ENCODE measurements at regions not wholly inside any gene's neighbourhood (a gene's known extent, or its start where the extent isn't known, plus 50 kb on each side); places are given as distances from the start of the nearest gene placed in this dataset.

- FAIRE-seq (no peak), DNase-seq (ENCODE audit: low read depth) (no peak)
These were observed 127.6 kb upstream of the NPAS2 start for GRCh38 chr2:100692381-100692780.

GRCh38 chr2:100692906-100693305, 127.0 kb upstream of the NPAS2 start:
- H3K4me3 Mint-ChIP-seq (ENCODE audit: unreplicated experiment), result no peak overlapping the region
- Histone ChIP-seq H3K9ac (ENCODE audit: low read length) (no peak overlapping the region), H3K27ac (ENCODE audit: low read depth, low read length) (no peak overlapping the region), H3K36me3 (ENCODE audit: insufficient read depth, low read length) (no peaks in the 10 kb centered on the region), H3K79me2 (ENCODE audit: insufficient read depth, low read length) (no peaks in the 10 kb centered on the region), H2AFZ (ENCODE audit: low read depth, low read length) (no peak overlapping the region), H3K4me3 (ENCODE audit: insufficient read depth, low read depth, low read length) (no peak overlapping the region), H4K20me1 (ENCODE audit: insufficient read depth, low read length) (no peaks in the 10 kb centered on the region), H3K9me3 (ENCODE audit: insufficient read depth, low read depth, low read length) (no peaks in the 10 kb centered on the region), H3K4me2 (ENCODE audit: low read length) (no peak overlapping the region), H3K4me1 (ENCODE audit: insufficient read depth, low read length) (no peaks in the 10 kb centered on the region), H3K27me3 (ENCODE audit: insufficient read depth, low read length) (no peaks in the 10 kb centered on the region)
- no peaks in the 10 kb centered on the region for H3K27me3 Mint-ChIP-seq (ENCODE audit: low read depth, unreplicated experiment)
- H3K9me3 Mint-ChIP-seq (ENCODE audit: unreplicated experiment), result peaks cover 13% of the 10 kb centered on the region
- no peak for FAIRE-seq
- no peak for DNase-seq (ENCODE audit: low read depth)
- peaks cover 2% of the 10 kb centered on the region for H3K36me3 Mint-ChIP-seq (ENCODE audit: low read depth, unreplicated experiment)
- TF ChIP-seq CTCF (IDR thresholded peaks at IDR 0.05; ENCODE audit: insufficient read depth, low read depth, low read length), result no peak
- TF ChIP-seq EZH2 (IDR thresholded peaks at IDR 0.05; ENCODE audit: insufficient read depth, low read length), result no peak
- H3K4me1 Mint-ChIP-seq (ENCODE audit: low read depth, unreplicated experiment), result peaks cover 6% of the 10 kb centered on the region
- H3K27ac Mint-ChIP-seq (ENCODE audit: unreplicated experiment), result no peak overlapping the region

More at GRCh38 chr2:100692381-100692780, 127.6 kb upstream of the NPAS2 start:
- H3K9me3 ChIP-seq (ENCODE audit: insufficient read depth, low read depth, low read length), result no peaks in the 10 kb centered on the region
- Mint-ChIP-seq H3K27ac (ENCODE audit: unreplicated experiment) (no peak overlapping the region), H3K4me1 (ENCODE audit: low read depth, unreplicated experiment) (peaks cover 6% of the 10 kb centered on the region), H3K4me3 (ENCODE audit: unreplicated experiment) (no peak overlapping the region), H3K36me3 (ENCODE audit: low read depth, unreplicated experiment) (peaks cover 2% of the 10 kb centered on the region), H3K9me3 (ENCODE audit: unreplicated experiment) (peaks cover 13% of the 10 kb centered on the region), H3K27me3 (ENCODE audit: low read depth, unreplicated experiment) (no peaks in the 10 kb centered on the region)
- H3K9ac ChIP-seq (ENCODE audit: low read length), result no peak overlapping the region
- H3K4me1 ChIP-seq (ENCODE audit: insufficient read depth, low read length), result no peaks in the 10 kb centered on the region
- H3K4me3 ChIP-seq (ENCODE audit: insufficient read depth, low read depth, low read length), result no peak overlapping the region
- no peaks in the 10 kb centered on the region for H3K27me3 ChIP-seq (ENCODE audit: insufficient read depth, low read length)
- no peak for TF ChIP-seq EZH2 (IDR thresholded peaks at IDR 0.05; ENCODE audit: insufficient read depth, low read length)
- no peak for TF ChIP-seq CTCF (IDR thresholded peaks at IDR 0.05; ENCODE audit: insufficient read depth, low read depth, low read length)
- no peak overlapping the region for H3K27ac ChIP-seq (ENCODE audit: low read depth, low read length)
- H4K20me1 ChIP-seq (ENCODE audit: insufficient read depth, low read length), result no peaks in the 10 kb centered on the region
- no peaks in the 10 kb centered on the region for H3K79me2 ChIP-seq (ENCODE audit: insufficient read depth, low read length)
- no peaks in the 10 kb centered on the region for H3K36me3 ChIP-seq (ENCODE audit: insufficient read depth, low read length)
- H2AFZ ChIP-seq (ENCODE audit: low read depth, low read length), result no peak overlapping the region
- no peak overlapping the region for H3K4me2 ChIP-seq (ENCODE audit: low read length)

- no peaks in the 10 kb centered on the region for H3K36me3 Mint-ChIP-seq (ENCODE audit: low read depth, unreplicated experiment)
- no peaks in the 10 kb centered on the region for H3K9me3 ChIP-seq (ENCODE audit: insufficient read depth, low read depth, low read length)
- TF ChIP-seq CTCF (IDR thresholded peaks at IDR 0.05; ENCODE audit: insufficient read depth, low read depth, low read length) (no peak), EZH2 (IDR thresholded peaks at IDR 0.05; ENCODE audit: insufficient read depth, low read length) (no peak)
- no peak overlapping the region for H3K27ac Mint-ChIP-seq (ENCODE audit: unreplicated experiment)
- no peak overlapping the region for H3K4me3 ChIP-seq (ENCODE audit: insufficient read depth, low read depth, low read length)
- H3K4me2 ChIP-seq (ENCODE audit: low read length), result no peak overlapping the region
- DNase-seq (ENCODE audit: low read depth), result no peak
- H3K79me2 ChIP-seq (ENCODE audit: insufficient read depth, low read length), result no peaks in the 10 kb centered on the region
- H2AFZ ChIP-seq (ENCODE audit: low read depth, low read length), result no peak overlapping the region
- H3K4me1 ChIP-seq (ENCODE audit: insufficient read depth, low read length), result no peaks in the 10 kb centered on the region
- H4K20me1 ChIP-seq (ENCODE audit: insufficient read depth, low read length), result no peaks in the 10 kb centered on the region
- H3K9me3 Mint-ChIP-seq (ENCODE audit: unreplicated experiment), result peaks cover 25% of the 10 kb centered on the region
- no peak for FAIRE-seq
- peaks cover 13% of the 10 kb centered on the region for H3K27me3 Mint-ChIP-seq (ENCODE audit: low read depth, unreplicated experiment)
- H3K9ac ChIP-seq (ENCODE audit: low read length), result no peak overlapping the region
- H3K4me1 Mint-ChIP-seq (ENCODE audit: low read depth, unreplicated experiment), result no peaks in the 10 kb centered on the region
- no peak overlapping the region for H3K27ac ChIP-seq (ENCODE audit: low read depth, low read length)
- H3K4me3 Mint-ChIP-seq (ENCODE audit: unreplicated experiment), result no peak overlapping the region
- no peaks in the 10 kb centered on the region for H3K36me3 ChIP-seq (ENCODE audit: insufficient read depth, low read length)
- no peaks in the 10 kb centered on the region for H3K27me3 ChIP-seq (ENCODE audit: insufficient read depth, low read length)
These were observed 120.8 kb upstream of the NPAS2 start for GRCh38 chr2:100699131-100699530.
